GM23248 (cell line): ENCODE measurements at regions not wholly inside any gene's neighbourhood (a gene's known extent, or its start where the extent isn't known, plus 50 kb on each side); places are given as distances from the start of the nearest gene placed in this dataset.

Source experiments
- EZH2 ChIP-seq: fragments of 200-600 bp; sonication (generic); IDR thresholded peaks from 2 replicates; pipeline ENCODE4 v1.6.1; 2018; ENCODE audit warnings: antibody characterized with exemption, mild to moderate bottlenecking; ENCODE audit not compliant: insufficient read depth, poor library complexity, severe bottlenecking
- EZH2phosphoT487 ChIP-seq: fragments of 200-600 bp; sonication (generic); IDR thresholded peaks from 2 replicates; pipeline ENCODE4 v1.6.1; 2018; ENCODE audit warnings: antibody characterized with exemption, moderate library complexity, mild to moderate bottlenecking, low read depth; ENCODE audit not compliant: insufficient read depth

- TF ChIP-seq EZH2phosphoT487 (no peak), EZH2 (no peak)
These were observed 293.4 kb upstream of the SPTLC3 start for GRCh38 chr20:12715371-12715770.
